Endodermal cell (in vitro differentiated cells): ENCODE measurements at regions not wholly inside any gene's neighbourhood (a gene's known extent, or its start where the extent isn't known, plus 50 kb on each side); places are given as distances from the start of the nearest gene placed in this dataset.

Experiments
- DNase-seq: peaks from one replicate; pipeline ENCODE4 v3.0.0-alpha.2; 2017
- H3K27ac ChIP-seq: 2 replicates; pipeline ENCODE4 v1.5.1; 2013; ENCODE audit warnings: mild to moderate bottlenecking, low read depth, low read length, moderate library complexity
- H3K27me3 ChIP-seq: 2 replicates; pipeline ENCODE4 v1.6.1; 2013; ENCODE audit warnings: mild to moderate bottlenecking, low read length, moderate library complexity; ENCODE audit not compliant: insufficient read depth, control insufficient read depth, poor library complexity, severe bottlenecking
- H3K36me3 ChIP-seq: 2 replicates; pipeline ENCODE4 v1.7.0; 2013; ENCODE audit warnings: mild to moderate bottlenecking, low read length, moderate library complexity; ENCODE audit not compliant: control insufficient read depth, insufficient read depth
- H3K4me1 ChIP-seq: one replicate; pipeline ENCODE4 v1.7.0; 2013; ENCODE audit warnings: low read length; ENCODE audit not compliant: control insufficient read depth, insufficient read depth
- H3K4me3 ChIP-seq: 2 replicates; pipeline ENCODE4 v1.5.1; 2013; ENCODE audit warnings: mild to moderate bottlenecking, low read length, moderate library complexity
- H3K9ac ChIP-seq: 2 replicates; pipeline ENCODE4 v1.6.1; 2013; ENCODE audit warnings: mild to moderate bottlenecking, low read length, moderate library complexity; ENCODE audit not compliant: poor library complexity, severe bottlenecking; ENCODE audit errors: extremely low read depth
- H3K9me3 ChIP-seq: 2 replicates; pipeline ENCODE4 v1.6.1; 2013; ENCODE audit warnings: mild to moderate bottlenecking, low read length, moderate library complexity; ENCODE audit not compliant: control insufficient read depth
- H3K27ac Mint-ChIP-seq: 2 replicates; pipeline ENCODE4 v1.8.0; 2020; ENCODE audit warnings: mixed read lengths
- H3K27me3 Mint-ChIP-seq: 2 replicates; pipeline ENCODE4 v1.8.0; 2021; ENCODE audit warnings: mild to moderate bottlenecking, mixed read lengths; ENCODE audit not compliant: insufficient read depth
- H3K36me3 Mint-ChIP-seq: 2 replicates; pipeline ENCODE4 v1.8.0; 2020; ENCODE audit warnings: low read depth, mixed read lengths
- H3K4me1 Mint-ChIP-seq: 2 replicates; pipeline ENCODE4 v1.8.0; 2020; ENCODE audit warnings: mixed read lengths
- H3K4me3 Mint-ChIP-seq: 2 replicates; pipeline ENCODE4 v1.8.0; 2020; ENCODE audit warnings: mild to moderate bottlenecking, moderate library complexity, mixed read lengths
- H3K9me3 Mint-ChIP-seq: 2 replicates; pipeline ENCODE4 v1.8.0; 2020; ENCODE audit warnings: mild to moderate bottlenecking, mixed read lengths
- CTCF ChIP-seq: fragments of 200-600 bp; sonication (generic); conservative IDR thresholded peaks from 2 replicates; pipeline ENCODE4 v1.5.0; 2021; ENCODE audit warnings: antibody characterized with exemption, mild to moderate bottlenecking
- WGBS, 2 experiments: methylation state at CpG; one replicate each; pipeline versions ENCODE4 v1.1.5 to v1.1.7; 2013; ENCODE audit warnings: missing lambda C conversion rate in 2 of 2, mixed read lengths in 1 of 2; ENCODE audit not compliant: insufficient coverage in 1 of 2, insufficient read length in 1 of 2; 5-methylcytosine and 5-hydroxymethylcytosine counted together

- Mint-ChIP-seq H3K27ac (no peak overlapping the region), H3K27me3 (peaks cover 3% of the 10 kb centered on the region), H3K4me3 (no peak overlapping the region), H3K36me3 (peaks cover 2% of the 10 kb centered on the region), H3K4me1 (no peaks in the 10 kb centered on the region), H3K9me3 (peaks cover 100% of the 10 kb centered on the region)
- H3K9ac ChIP-seq = no peak overlapping the region
- WGBS, 2 experiments = 72% methylated on average over 17 of the region's 17 CpGs
- peaks cover 32% of the 10 kb centered on the region for H3K9me3 ChIP-seq
- no peaks in the 10 kb centered on the region for H3K27me3 ChIP-seq
- H3K36me3 ChIP-seq = no peaks in the 10 kb centered on the region
- DNase-seq = peak; percentile 21
- no peak for TF ChIP-seq CTCF
- H3K4me1 ChIP-seq = no peaks in the 10 kb centered on the region
- no peak overlapping the region for H3K27ac ChIP-seq
- H3K4me3 ChIP-seq = no peak overlapping the region
Measured at GRCh38 chr12:34390171-34390841, 368.0 kb downstream of the ALG10 start.

- Mint-ChIP-seq H3K4me1 (no peaks in the 10 kb centered on the region), H3K27ac (no peak overlapping the region), H3K27me3 (peaks cover 3% of the 10 kb centered on the region), H3K36me3 (peaks cover 2% of the 10 kb centered on the region), H3K4me3 (no peak overlapping the region), H3K9me3 (peaks cover 100% of the 10 kb centered on the region)
- no peaks in the 10 kb centered on the region for H3K36me3 ChIP-seq
- no peak overlapping the region for H3K9ac ChIP-seq
- no peak overlapping the region for H3K27ac ChIP-seq
- H3K9me3 ChIP-seq = peaks cover 34% of the 10 kb centered on the region
- TF ChIP-seq CTCF = no peak
- no peaks in the 10 kb centered on the region for H3K4me1 ChIP-seq
- 78 to 79% methylated on average over 24 of the region's 24 CpGs for WGBS, 2 experiments
- no peaks in the 10 kb centered on the region for H3K27me3 ChIP-seq
- H3K4me3 ChIP-seq = no peak overlapping the region
- peak; percentile 10 for DNase-seq
Measured at GRCh38 chr12:34390846-34391700, 368.8 kb downstream of the ALG10 start.

- DNase-seq = peak; percentile 23
Measured at GRCh38 chr12:34391771-34392581, 369.7 kb downstream of the ALG10 start.

More at GRCh38 chr12:34391771-34392581, 369.7 kb downstream of the ALG10 start:
- Histone ChIP-seq H3K4me1 (no peaks in the 10 kb centered on the region), H3K9me3 (peaks cover 32% of the 10 kb centered on the region), H3K36me3 (no peaks in the 10 kb centered on the region), H3K9ac (no peak overlapping the region), H3K27me3 (no peaks in the 10 kb centered on the region), H3K4me3 (no peak overlapping the region), H3K27ac (no peak overlapping the region)
- 72 to 75% methylated on average over 24 to 37 of the region's 37 CpGs for WGBS, 2 experiments
- Mint-ChIP-seq H3K9me3 (peaks cover 100% of the 10 kb centered on the region), H3K36me3 (peaks cover 2% of the 10 kb centered on the region), H3K27ac (no peak overlapping the region), H3K4me1 (no peaks in the 10 kb centered on the region), H3K27me3 (peaks cover 3% of the 10 kb centered on the region), H3K4me3 (no peak overlapping the region)
- TF ChIP-seq CTCF = no peak
